ENCODE measurements at regions not wholly inside any gene's neighbourhood (a gene's known extent, or its start where the extent isn't known, plus 50 kb on each side); places are given as distances from the start of the nearest gene placed in this dataset.

DNA sequence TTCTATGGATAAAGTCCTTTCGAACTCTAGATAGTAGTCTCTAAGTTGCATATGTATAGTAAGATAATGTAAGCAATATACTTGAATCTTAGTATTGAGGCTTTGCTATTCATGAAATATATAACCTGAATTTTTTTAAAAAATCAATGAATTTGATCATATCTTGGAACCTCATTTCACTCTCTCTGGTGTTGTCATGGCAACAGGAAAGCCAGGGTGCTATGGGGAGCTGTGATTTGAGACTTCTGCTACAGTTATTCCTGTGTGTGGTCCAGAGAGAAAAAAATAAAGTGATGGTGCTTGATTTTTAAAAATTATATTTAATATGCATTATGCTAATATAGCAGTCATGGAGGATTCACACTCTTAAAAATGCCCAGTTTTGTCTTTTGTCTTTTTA, 508.0 kb downstream of the SNAPC1 start:
- Histone ChIP-seq H3K27ac (no peak overlapping the region), H3K4me3 (no peak overlapping the region), H3K36me3 (no peaks in the 10 kb centered on the region), H3K4me1 (no peaks in the 10 kb centered on the region), H3K27me3 (no peaks in the 10 kb centered on the region), H3K9me3 (no peaks in the 10 kb centered on the region)
- no peak for DNase-seq (ENCODE audit: low spot score in 2 of 2)
- TF ChIP-seq, protein P1, sequence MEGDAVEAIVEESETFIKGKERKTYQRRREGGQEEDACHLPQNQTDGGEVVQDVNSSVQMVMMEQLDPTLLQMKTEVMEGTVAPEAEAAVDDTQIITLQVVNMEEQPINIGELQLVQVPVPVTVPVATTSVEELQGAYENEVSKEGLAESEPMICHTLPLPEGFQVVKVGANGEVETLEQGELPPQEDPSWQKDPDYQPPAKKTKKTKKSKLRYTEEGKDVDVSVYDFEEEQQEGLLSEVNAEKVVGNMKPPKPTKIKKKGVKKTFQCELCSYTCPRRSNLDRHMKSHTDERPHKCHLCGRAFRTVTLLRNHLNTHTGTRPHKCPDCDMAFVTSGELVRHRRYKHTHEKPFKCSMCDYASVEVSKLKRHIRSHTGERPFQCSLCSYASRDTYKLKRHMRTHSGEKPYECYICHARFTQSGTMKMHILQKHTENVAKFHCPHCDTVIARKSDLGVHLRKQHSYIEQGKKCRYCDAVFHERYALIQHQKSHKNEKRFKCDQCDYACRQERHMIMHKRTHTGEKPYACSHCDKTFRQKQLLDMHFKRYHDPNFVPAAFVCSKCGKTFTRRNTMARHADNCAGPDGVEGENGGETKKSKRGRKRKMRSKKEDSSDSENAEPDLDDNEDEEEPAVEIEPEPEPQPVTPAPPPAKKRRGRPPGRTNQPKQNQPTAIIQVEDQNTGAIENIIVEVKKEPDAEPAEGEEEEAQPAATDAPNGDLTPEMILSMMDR (IDR thresholded peaks at IDR 0.05) = no peak
- intact Hi-C loops (cut with DNase I) = no loop called here

DNA sequence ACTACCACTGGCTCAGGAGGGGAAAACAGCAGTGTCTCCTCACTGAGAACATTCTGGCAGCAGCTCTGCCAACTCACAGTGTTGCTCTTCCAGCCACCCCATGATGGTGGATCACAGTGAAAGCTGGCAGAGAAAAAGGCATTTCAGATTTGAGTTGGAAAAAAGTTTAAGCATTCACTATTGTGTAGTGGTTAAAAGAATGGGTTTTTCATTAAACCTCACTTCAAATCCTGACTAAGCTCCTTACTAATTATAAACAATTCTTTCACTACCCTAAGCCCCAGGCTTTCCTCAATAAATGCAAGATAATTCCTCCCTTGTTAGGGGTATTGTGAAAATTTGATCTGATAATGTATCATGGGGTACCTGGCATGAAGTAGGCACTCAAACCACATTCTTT, 518.1 kb downstream of the SNAPC1 start:
- no peak overlapping the region for H3K4me3 ChIP-seq
- no peaks in the 10 kb centered on the region for H3K9me3 ChIP-seq
- no peaks in the 10 kb centered on the region for H3K27me3 ChIP-seq
- H3K36me3 ChIP-seq = no peaks in the 10 kb centered on the region
- no peak for DNase-seq (ENCODE audit: low spot score in 2 of 2)
- H3K4me1 ChIP-seq = no peaks in the 10 kb centered on the region
- intact Hi-C loops (cut with DNase I) = no loop called here
- TF ChIP-seq, protein P1 (IDR thresholded peaks at IDR 0.05) = no peak
- no peak overlapping the region for H3K27ac ChIP-seq

DNA sequence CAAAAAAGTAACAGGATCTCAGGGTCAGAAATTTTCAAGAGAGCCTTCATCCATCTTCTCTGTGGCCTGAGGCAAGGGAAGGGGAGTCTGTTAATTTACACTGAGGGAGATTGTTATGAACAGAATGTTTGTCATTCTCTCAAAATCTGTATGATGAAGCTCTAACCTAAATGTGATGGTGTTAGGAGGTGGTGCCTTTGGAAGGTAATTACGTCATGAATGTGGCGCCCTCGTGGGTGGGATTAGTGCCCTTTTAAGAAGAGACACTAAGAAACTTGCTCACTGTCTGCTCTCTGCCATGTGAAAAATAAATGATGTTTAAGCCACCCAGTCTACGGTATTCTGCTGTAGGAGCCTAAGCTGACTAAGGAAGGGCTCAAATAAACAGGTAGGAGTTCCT, 521.6 kb downstream of the SNAPC1 start:
- intact Hi-C loops (cut with DNase I) = no loop called here
- no peaks in the 10 kb centered on the region for H3K4me1 ChIP-seq

DNA sequence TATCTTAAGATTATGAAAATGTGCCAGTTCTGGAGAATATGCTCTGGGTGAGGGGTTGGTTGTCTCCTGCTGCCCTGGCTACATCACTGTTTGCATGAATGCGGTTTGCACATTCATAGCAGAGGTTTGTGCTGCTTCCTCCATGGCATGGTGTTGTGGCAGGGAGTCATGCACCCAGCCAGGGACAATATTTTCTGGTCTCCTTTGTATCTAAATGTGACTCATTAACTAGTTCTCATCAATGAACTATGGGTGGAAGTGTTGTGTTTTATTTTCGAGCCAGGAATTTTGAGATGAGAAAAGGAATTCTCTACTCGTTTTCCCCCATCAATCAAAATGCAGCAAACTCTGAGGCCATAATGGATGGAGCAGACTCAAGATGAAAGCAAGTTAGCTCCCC, 527.3 kb downstream of the SNAPC1 start:
- TF ChIP-seq, protein P1 (IDR thresholded peaks at IDR 0.05) = no peak
- H3K27me3 ChIP-seq = no peaks in the 10 kb centered on the region
- intact Hi-C loops (cut with DNase I) = no loop called here

More for the DNA sequence above, 521.6 kb downstream of the SNAPC1 start:
- no peaks in the 10 kb centered on the region for H3K27me3 ChIP-seq
- DNase-seq (ENCODE audit: low spot score in 2 of 2) = no peak
- H3K9me3 ChIP-seq = no peaks in the 10 kb centered on the region
- H3K36me3 ChIP-seq = no peaks in the 10 kb centered on the region
- TF ChIP-seq, protein P1 (IDR thresholded peaks at IDR 0.05) = no peak
- no peak overlapping the region for H3K4me3 ChIP-seq
- H3K27ac ChIP-seq = no peak overlapping the region

DNA sequence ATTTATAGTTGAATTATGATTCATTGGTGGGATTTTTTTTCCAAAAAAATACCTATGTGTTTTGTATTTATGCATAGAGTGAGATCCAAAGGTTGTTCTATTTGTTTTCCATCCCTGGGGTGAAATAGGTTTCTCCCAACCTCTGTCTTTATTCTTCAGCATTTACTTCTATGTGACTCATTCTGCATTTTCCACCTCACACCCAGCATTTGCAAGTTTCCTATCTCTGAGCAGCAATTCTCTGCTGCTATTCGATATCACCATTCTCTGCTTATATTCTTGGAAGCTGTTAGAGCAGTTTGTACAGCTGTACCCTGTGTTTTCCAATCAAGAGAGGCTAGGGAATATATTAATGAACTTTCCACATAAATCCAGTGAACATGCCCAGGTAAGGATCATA, 538.9 kb downstream of the SNAPC1 start:
- intact Hi-C loops (cut with DNase I) = no loop called here
- H3K36me3 ChIP-seq = no peaks in the 10 kb centered on the region
- no peaks in the 10 kb centered on the region for H3K9me3 ChIP-seq
- H3K4me1 ChIP-seq = no peaks in the 10 kb centered on the region
- H3K4me3 ChIP-seq = no peak overlapping the region
- DNase-seq (ENCODE audit: low spot score in 2 of 2) = no peak
- TF ChIP-seq, protein P1 (IDR thresholded peaks at IDR 0.05) = no peak
- H3K27me3 ChIP-seq = no peaks in the 10 kb centered on the region
- no peak overlapping the region for H3K27ac ChIP-seq

More for the DNA sequence above, 527.3 kb downstream of the SNAPC1 start:
- no peak overlapping the region for H3K27ac ChIP-seq
- H3K4me3 ChIP-seq = no peak overlapping the region
- no peak for DNase-seq (ENCODE audit: low spot score in 2 of 2)
- no peaks in the 10 kb centered on the region for H3K4me1 ChIP-seq
- no peaks in the 10 kb centered on the region for H3K36me3 ChIP-seq
- no peaks in the 10 kb centered on the region for H3K9me3 ChIP-seq

DNA sequence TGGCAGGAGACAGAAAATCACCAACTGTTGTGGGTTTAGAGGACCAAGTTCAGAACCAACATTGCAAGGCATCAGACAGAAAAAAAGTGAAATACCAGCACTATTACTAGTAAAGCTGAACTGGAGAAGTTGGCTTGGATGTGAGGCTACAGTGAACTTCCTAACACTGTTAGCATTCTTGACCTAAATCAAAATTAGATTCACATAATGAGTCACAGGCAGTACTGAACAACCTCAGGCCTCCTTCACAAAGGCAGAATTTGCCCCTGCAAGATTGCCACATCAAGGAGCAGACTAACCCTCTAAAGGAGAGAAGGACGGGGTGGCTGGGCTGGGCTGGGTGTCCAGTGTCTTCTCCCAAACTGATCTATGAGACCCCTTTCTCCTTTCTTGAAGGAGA, 539.7 kb downstream of the SNAPC1 start:
- TF ChIP-seq, protein P1 (IDR thresholded peaks at IDR 0.05) = no peak
- H3K4me3 ChIP-seq = no peak overlapping the region
- intact Hi-C loops (cut with DNase I) = no loop called here
- no peaks in the 10 kb centered on the region for H3K9me3 ChIP-seq
- no peaks in the 10 kb centered on the region for H3K4me1 ChIP-seq
- DNase-seq (ENCODE audit: low spot score in 2 of 2) = no peak
- no peak overlapping the region for H3K27ac ChIP-seq
- no peaks in the 10 kb centered on the region for H3K36me3 ChIP-seq
- no peaks in the 10 kb centered on the region for H3K27me3 ChIP-seq
